ENCODE measurements at regions not wholly inside any gene's neighbourhood (a gene's known extent, or its start where the extent isn't known, plus 50 kb on each side); places are given as distances from the start of the nearest gene placed in this dataset.

DNA sequence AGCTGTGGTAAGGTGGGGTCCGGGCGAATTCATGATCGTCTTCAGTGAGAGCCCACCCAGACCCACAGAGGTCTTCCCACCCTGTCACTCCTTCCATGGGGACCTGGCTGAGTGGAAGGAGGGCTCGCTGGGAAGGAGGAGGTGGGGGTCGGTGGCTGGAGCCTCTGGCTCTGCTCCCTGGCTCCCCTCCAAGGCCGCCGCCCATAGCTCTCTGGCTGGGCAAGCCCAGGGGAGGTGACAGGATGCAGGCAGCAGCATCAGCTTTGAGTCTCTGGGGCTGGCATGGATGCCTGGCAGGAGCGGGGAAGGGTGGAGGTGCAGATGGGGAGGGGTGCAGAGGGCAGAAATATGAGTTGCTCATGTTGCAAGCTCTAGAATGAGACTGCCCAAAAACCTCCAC, 147.0 kb downstream of the ENGASE start:
- TF ChIP-seq, protein P1, sequence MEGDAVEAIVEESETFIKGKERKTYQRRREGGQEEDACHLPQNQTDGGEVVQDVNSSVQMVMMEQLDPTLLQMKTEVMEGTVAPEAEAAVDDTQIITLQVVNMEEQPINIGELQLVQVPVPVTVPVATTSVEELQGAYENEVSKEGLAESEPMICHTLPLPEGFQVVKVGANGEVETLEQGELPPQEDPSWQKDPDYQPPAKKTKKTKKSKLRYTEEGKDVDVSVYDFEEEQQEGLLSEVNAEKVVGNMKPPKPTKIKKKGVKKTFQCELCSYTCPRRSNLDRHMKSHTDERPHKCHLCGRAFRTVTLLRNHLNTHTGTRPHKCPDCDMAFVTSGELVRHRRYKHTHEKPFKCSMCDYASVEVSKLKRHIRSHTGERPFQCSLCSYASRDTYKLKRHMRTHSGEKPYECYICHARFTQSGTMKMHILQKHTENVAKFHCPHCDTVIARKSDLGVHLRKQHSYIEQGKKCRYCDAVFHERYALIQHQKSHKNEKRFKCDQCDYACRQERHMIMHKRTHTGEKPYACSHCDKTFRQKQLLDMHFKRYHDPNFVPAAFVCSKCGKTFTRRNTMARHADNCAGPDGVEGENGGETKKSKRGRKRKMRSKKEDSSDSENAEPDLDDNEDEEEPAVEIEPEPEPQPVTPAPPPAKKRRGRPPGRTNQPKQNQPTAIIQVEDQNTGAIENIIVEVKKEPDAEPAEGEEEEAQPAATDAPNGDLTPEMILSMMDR (IDR thresholded peaks at IDR 0.05): no peak
- TF ChIP-seq POLR2AphosphoS5 (IDR thresholded peaks at IDR 0.05) (no peak), POLR2A (IDR thresholded peaks at IDR 0.05) (no peak), EP300 (IDR thresholded peaks at IDR 0.05) (no peak)
